ENCODE measurements at regions not wholly inside any gene's neighbourhood (a gene's known extent, or its start where the extent isn't known, plus 50 kb on each side); places are given as distances from the start of the nearest gene placed in this dataset.
"Not testable (repeated sequence)": the region's sequence is repeated elsewhere in the genome, so short reads cannot be mapped to it uniquely, and the experiment has no call there.

GRCh38 chr3:98708681-98709080, 54.5 kb upstream of the ST3GAL6 start:
- TF ChIP-seq CTCF, POLR2A (IDR thresholded peaks at IDR 0.05): not testable (repeated sequence)

All from adrenal gland (tissue), 5 donors.